ENCODE measurements at regions not wholly inside any gene's neighbourhood (a gene's known extent, or its start where the extent isn't known, plus 50 kb on each side); places are given as distances from the start of the nearest gene placed in this dataset.

DNA sequence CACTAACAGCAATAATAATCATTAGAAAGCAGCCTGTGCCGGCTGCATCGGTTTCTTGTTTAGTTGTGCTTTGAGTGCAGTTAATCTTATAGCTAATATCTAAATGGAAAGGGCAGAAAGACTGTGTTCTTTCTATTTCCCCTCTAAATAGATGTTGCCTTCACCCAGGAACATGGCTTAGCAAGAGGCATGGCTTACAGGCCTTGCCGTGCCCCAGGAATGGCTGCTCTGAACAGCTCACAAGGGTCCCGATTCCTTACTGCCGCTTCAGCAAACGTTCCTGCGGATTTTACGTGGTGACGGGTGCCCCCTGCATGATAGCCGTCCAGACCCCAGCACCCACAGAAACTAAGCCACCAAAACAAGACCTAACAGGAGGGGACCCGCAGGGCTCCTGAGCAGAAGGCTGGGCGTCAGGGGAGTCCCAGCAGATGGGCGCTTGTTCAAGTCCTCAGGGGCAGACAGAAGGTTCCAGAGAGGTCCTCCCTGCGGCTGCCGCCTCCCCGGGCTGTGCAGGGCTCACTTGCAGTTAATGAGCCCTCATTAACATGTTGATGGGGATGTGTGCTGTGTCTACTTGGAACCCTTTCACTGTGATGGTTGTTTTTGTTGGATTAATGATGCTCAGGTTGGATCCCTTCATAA is 52.5 kb upstream of the ENPP7 start:
- no TSS peak for BruUV-seq (replicated peaks)
- CTCF ChIA-PET = no interaction called here
- POLR2A ChIA-PET (ENCODE audit: low non-redundant PET) = no interaction called here
- H3K36me3 ChIP-seq (ENCODE audit: insufficient read depth, low read length, poor library complexity, severe bottlenecking) = no peaks in the 10 kb centered on the region
- DNase-seq (ENCODE audit: low spot score) = no peak
- H3K4me1 ChIP-seq (ENCODE audit: insufficient read depth, low read length, poor library complexity, severe bottlenecking) = no peaks in the 10 kb centered on the region
- TF ChIP-seq, protein P1, sequence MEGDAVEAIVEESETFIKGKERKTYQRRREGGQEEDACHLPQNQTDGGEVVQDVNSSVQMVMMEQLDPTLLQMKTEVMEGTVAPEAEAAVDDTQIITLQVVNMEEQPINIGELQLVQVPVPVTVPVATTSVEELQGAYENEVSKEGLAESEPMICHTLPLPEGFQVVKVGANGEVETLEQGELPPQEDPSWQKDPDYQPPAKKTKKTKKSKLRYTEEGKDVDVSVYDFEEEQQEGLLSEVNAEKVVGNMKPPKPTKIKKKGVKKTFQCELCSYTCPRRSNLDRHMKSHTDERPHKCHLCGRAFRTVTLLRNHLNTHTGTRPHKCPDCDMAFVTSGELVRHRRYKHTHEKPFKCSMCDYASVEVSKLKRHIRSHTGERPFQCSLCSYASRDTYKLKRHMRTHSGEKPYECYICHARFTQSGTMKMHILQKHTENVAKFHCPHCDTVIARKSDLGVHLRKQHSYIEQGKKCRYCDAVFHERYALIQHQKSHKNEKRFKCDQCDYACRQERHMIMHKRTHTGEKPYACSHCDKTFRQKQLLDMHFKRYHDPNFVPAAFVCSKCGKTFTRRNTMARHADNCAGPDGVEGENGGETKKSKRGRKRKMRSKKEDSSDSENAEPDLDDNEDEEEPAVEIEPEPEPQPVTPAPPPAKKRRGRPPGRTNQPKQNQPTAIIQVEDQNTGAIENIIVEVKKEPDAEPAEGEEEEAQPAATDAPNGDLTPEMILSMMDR (conservative IDR thresholded peaks at IDR 0.05; ENCODE audit: low read depth, low read length) = no peak
- TF ChIP-seq EZH2 (IDR thresholded peaks at IDR 0.05; ENCODE audit: borderline replicate concordance, low read depth, low read length, poor library complexity, severe bottlenecking) = no peak
- H3K27me3 ChIP-seq (replicated peaks; ENCODE audit: insufficient read depth, low read depth, low read length, poor library complexity) = peaks cover 58% of the 10 kb centered on the region
- H3K27ac ChIP-seq (ENCODE audit: low read depth, low read length, poor library complexity, severe bottlenecking) = no peak overlapping the region
- intact Hi-C loops (cut with micrococcal nuclease; ENCODE audit: unreplicated experiment) = no loop called here
- peaks cover 7% of the 10 kb centered on the region for H3K9me3 ChIP-seq (ENCODE audit: low read depth, low read length, poor library complexity, severe bottlenecking)
- H3K4me3 ChIP-seq (ENCODE audit: low read depth, low read length, poor library complexity, severe bottlenecking) = no peak overlapping the region

DNA sequence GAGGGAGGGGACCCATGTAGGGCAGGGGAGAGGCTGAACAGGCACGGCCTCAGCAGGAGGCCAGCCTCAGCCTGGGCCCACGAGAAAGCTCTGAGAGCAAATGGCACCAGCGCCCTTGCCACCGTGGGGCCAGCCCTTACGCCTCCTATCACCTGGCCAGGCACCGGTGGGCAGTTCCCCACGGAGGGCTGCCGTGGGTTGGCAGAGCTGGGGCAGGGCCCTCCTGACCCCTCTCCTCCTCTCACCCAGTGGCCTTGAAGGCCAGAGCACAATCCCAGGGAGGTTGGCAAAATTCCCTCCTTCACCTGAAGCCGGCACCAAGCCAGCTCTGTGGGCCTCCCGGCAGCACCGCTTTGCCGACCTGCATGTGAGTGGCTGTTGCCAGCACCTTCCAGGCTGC is 53.1 kb upstream of the ENPP7 start:
- Histone ChIP-seq H3K27ac (ENCODE audit: low read depth, low read length, poor library complexity, severe bottlenecking) (no peak overlapping the region), H3K4me1 (ENCODE audit: insufficient read depth, low read length, poor library complexity, severe bottlenecking) (no peaks in the 10 kb centered on the region), H3K27me3 (replicated peaks; ENCODE audit: insufficient read depth, low read depth, low read length, poor library complexity) (peaks cover 54% of the 10 kb centered on the region), H3K4me3 (ENCODE audit: low read depth, low read length, poor library complexity, severe bottlenecking) (no peak overlapping the region), H3K36me3 (ENCODE audit: insufficient read depth, low read length, poor library complexity, severe bottlenecking) (no peaks in the 10 kb centered on the region), H3K9me3 (ENCODE audit: low read depth, low read length, poor library complexity, severe bottlenecking) (peaks cover 7% of the 10 kb centered on the region)
- CTCF ChIA-PET = no interaction called here
- TF ChIP-seq, protein P1 (conservative IDR thresholded peaks at IDR 0.05; ENCODE audit: low read depth, low read length) = no peak
- TF ChIP-seq EZH2 (IDR thresholded peaks at IDR 0.05; ENCODE audit: borderline replicate concordance, low read depth, low read length, poor library complexity, severe bottlenecking) = no peak
- intact Hi-C loops (cut with micrococcal nuclease; ENCODE audit: unreplicated experiment) = no loop called here
- POLR2A ChIA-PET (ENCODE audit: low non-redundant PET) = no interaction called here
- no peak for DNase-seq (ENCODE audit: low spot score)
- BruUV-seq (replicated peaks) = no TSS peak

DNA sequence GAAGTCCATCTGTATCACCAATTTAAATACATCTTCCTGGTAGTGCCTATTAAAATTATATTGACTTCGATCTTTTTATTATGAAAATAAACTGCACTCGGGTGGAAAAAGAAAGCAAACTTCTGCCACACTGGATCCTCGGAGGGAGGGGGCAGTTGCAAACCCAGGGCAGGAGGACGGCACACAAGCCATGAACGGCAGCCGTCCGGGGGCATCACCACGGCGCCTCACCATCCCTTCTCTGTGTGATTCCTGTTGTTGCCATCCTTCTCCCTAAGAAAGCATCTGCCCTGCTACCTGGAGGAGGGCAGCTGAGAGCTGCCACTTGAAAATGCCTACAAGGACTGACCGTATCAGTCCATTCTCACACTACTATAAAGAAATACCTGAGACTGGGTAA is 53.9 kb upstream of the ENPP7 start:
- Histone ChIP-seq H3K27me3 (replicated peaks; ENCODE audit: insufficient read depth, low read depth, low read length, poor library complexity) (peaks cover 46% of the 10 kb centered on the region), H3K36me3 (ENCODE audit: insufficient read depth, low read length, poor library complexity, severe bottlenecking) (no peaks in the 10 kb centered on the region), H3K27ac (ENCODE audit: low read depth, low read length, poor library complexity, severe bottlenecking) (no peak overlapping the region), H3K4me1 (ENCODE audit: insufficient read depth, low read length, poor library complexity, severe bottlenecking) (no peaks in the 10 kb centered on the region), H3K9me3 (ENCODE audit: low read depth, low read length, poor library complexity, severe bottlenecking) (peaks cover 7% of the 10 kb centered on the region), H3K4me3 (ENCODE audit: low read depth, low read length, poor library complexity, severe bottlenecking) (no peak overlapping the region)
- no TSS peak for BruUV-seq (replicated peaks)
- TF ChIP-seq, protein P1 (conservative IDR thresholded peaks at IDR 0.05; ENCODE audit: low read depth, low read length) = no peak
- TF ChIP-seq EZH2 (IDR thresholded peaks at IDR 0.05; ENCODE audit: borderline replicate concordance, low read depth, low read length, poor library complexity, severe bottlenecking) = no peak
- DNase-seq (ENCODE audit: low spot score) = no peak
- intact Hi-C loops (cut with micrococcal nuclease; ENCODE audit: unreplicated experiment) = no loop called here
- CTCF ChIA-PET = no interaction called here
- POLR2A ChIA-PET (ENCODE audit: low non-redundant PET) = no interaction called here

All from A673 (cell line).